Thoracic aorta (tissue), 2 donors: ENCODE measurements at regions not wholly inside any gene's neighbourhood (a gene's known extent, or its start where the extent isn't known, plus 50 kb on each side); places are given as distances from the start of the nearest gene placed in this dataset.

Experiments used
- ATAC-seq: fragments of 150-250 bp; one replicate; pipeline ENCODE4 v1.8.0; 2017; ENCODE audit warnings: low read depth; ENCODE audit not compliant: insufficient number of reproducible peaks, low FRiP score
- DNase-seq: peaks from one replicate; pipeline ENCODE4 v3.0.0-alpha.2; 2020; ENCODE audit warnings: low spot score
- H3K27ac ChIP-seq, 2 donors: fragments of 200-600 bp; sonication (generic); 1 replicate in 1 of 2; 2 replicates in 1 of 2; pipeline ENCODE4 v1.5.1; 2016; ENCODE audit warnings: mild to moderate bottlenecking in 2 of 2, moderate library complexity in 2 of 2
- H3K27me3 ChIP-seq: fragments of 200-600 bp; sonication (generic); replicated peaks from 2 replicates; pipeline ENCODE4 v1.6.0; 2016; ENCODE audit warnings: mild to moderate bottlenecking; ENCODE audit not compliant: insufficient read depth
- H3K36me3 ChIP-seq: fragments of 200-600 bp; sonication (generic); one replicate; pipeline ENCODE4 v1.5.1; 2016
- H3K4me1 ChIP-seq, 2 donors: fragments of 200-600 bp; sonication (generic); 1 replicate in 1 of 2; 2 replicates in 1 of 2; pipeline versions ENCODE4 v1.5.1 to v1.6.0; 2016; ENCODE audit warnings: low read depth in 2 of 2, mild to moderate bottlenecking in 1 of 2; ENCODE audit not compliant: control insufficient read depth in 1 of 2
- H3K4me3 ChIP-seq: fragments of 200-600 bp; sonication (generic); 2 replicates; pipeline ENCODE4 v1.5.1; 2016; ENCODE audit warnings: mild to moderate bottlenecking
- H3K9me3 ChIP-seq: fragments of 200-600 bp; sonication (generic); 2 replicates; pipeline ENCODE4 v1.5.1; 2016
- CTCF ChIP-seq: fragments of 200-600 bp; sonication (generic); IDR thresholded peaks from one replicate; pipeline ENCODE4 v1.5.1; 2019; ENCODE audit warnings: antibody characterized with exemption

- ATAC-seq, result no peak
- no peak overlapping the region for H3K27ac ChIP-seq
- no peaks in the 10 kb centered on the region for H3K36me3 ChIP-seq
- H3K9me3 ChIP-seq, result no peaks in the 10 kb centered on the region
- no peak for DNase-seq
- no peaks in the 10 kb centered on the region for H3K4me1 ChIP-seq
- H3K27me3 ChIP-seq, result no peaks in the 10 kb centered on the region
- H3K4me3 ChIP-seq, result no peak overlapping the region
- TF ChIP-seq CTCF, result no peak
Observed at GRCh38 chr11:115848611-115849010, 344.4 kb upstream of the CADM1 start.

GRCh38 chr11:115848080-115848479 lies 343.9 kb upstream of the CADM1 start:
- no peaks in the 10 kb centered on the region for H3K36me3 ChIP-seq
- no peak for TF ChIP-seq CTCF
- ATAC-seq (no peak), DNase-seq (no peak)
- H3K9me3 ChIP-seq, result no peaks in the 10 kb centered on the region
- no peaks in the 10 kb centered on the region for H3K4me1 ChIP-seq
- H3K4me3 ChIP-seq, result no peak overlapping the region
- no peak overlapping the region for H3K27ac ChIP-seq
- H3K27me3 ChIP-seq, result no peaks in the 10 kb centered on the region

DNA sequence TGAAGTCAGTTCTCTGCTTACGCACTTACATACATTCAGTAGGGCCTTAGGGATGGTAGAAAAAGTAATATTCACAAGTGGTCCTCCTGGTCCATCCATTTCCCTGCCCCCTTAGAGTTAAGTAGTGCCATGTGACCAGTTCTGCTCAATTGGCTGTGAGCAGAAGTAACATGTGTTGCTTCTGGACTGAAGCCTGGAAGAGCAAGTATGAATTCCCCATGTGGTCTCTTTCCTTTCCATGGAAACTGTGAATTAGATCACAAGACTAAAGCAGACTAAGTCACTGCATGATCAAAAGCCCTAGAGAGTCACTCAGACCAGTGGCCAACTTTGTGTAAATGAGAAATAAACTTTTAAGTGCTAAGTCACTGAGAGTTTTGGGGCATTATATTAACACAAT lies 341.7 kb upstream of the CADM1 start:
- Histone ChIP-seq H3K4me1 (no peaks in the 10 kb centered on the region), H3K27ac (no peak overlapping the region), H3K9me3 (no peaks in the 10 kb centered on the region), H3K27me3 (no peaks in the 10 kb centered on the region), H3K36me3 (no peaks in the 10 kb centered on the region), H3K4me3 (no peak overlapping the region)
- TF ChIP-seq CTCF, result no peak
- ATAC-seq, result no peak
- DNase-seq, result no peak

DNA sequence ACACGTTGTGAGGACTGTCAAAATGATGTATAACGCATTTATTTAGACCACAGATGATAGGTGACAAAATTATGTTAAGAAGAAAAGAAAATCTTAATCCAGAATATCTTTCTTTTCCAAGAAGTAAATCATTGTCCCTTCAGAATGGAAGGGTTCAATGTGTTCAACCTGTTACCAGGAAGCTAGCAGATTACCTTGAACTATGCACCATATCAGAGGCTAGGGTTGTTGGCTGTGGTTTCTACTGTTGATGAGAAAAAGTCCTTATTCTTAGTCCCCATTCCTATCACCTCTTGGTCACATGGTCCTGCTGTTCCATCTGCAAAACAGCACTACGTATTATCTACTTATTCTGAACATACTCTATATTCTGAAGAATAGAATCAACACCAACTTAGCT lies 339.5 kb upstream of the CADM1 start:
- H3K27me3 ChIP-seq, result no peaks in the 10 kb centered on the region
- TF ChIP-seq CTCF, result no peak
- no peaks in the 10 kb centered on the region for H3K4me1 ChIP-seq
- H3K27ac ChIP-seq, result no peak overlapping the region
- DNase-seq (no peak), ATAC-seq (no peak)
- H3K4me3 ChIP-seq, result no peak overlapping the region
- H3K9me3 ChIP-seq, result no peaks in the 10 kb centered on the region
- no peaks in the 10 kb centered on the region for H3K36me3 ChIP-seq

- no peaks in the 10 kb centered on the region for H3K27me3 ChIP-seq
- DNase-seq (no peak), ATAC-seq (no peak)
- H3K9me3 ChIP-seq, result no peaks in the 10 kb centered on the region
- H3K4me1 ChIP-seq, result no peaks in the 10 kb centered on the region
- H3K4me3 ChIP-seq, result no peak overlapping the region
- H3K27ac ChIP-seq, result no peak overlapping the region
- no peak for TF ChIP-seq CTCF
- H3K36me3 ChIP-seq, result no peaks in the 10 kb centered on the region
Observed at GRCh38 chr11:115843111-115843510, 338.9 kb upstream of the CADM1 start.
